Stomach (tissue), 8 donors: ENCODE measurements at regions not wholly inside any gene's neighbourhood (a gene's known extent, or its start where the extent isn't known, plus 50 kb on each side); places are given as distances from the start of the nearest gene placed in this dataset.

Experiments
- DNase-seq, 2 donors: peaks; one replicate each; pipeline versions ENCODE4 v3.0.0 to v3.0.0-alpha.2; 2013 to 2019
- H3K27ac ChIP-seq, 5 donors: fragments of 200-600 bp in 4 of 5; sonication (generic) in 4 of 5; one replicate each; pipeline ENCODE4 v1.5.1; 2013 to 2019; ENCODE audit warnings: mild to moderate bottlenecking in 1 of 5, moderate library complexity in 1 of 5
- H3K27me3 ChIP-seq, 3 donors: fragments of 200-600 bp; sonication (generic); one replicate each; pipeline ENCODE4 v1.5.1; 2017 to 2019; ENCODE audit warnings: mixed run types in 1 of 3
- H3K36me3 ChIP-seq, 4 donors: fragments of 200-600 bp; sonication (generic); 1 replicate in 3 of 4; 2 replicates in 1 of 4; pipeline ENCODE4 v1.5.1; 2016 to 2019
- H3K4me1 ChIP-seq, 4 donors: fragments of 200-600 bp; sonication (generic); one replicate each; pipeline ENCODE4 v1.5.1; 2016 to 2019
- H3K4me3 ChIP-seq, 4 donors: fragments of 200-600 bp; sonication (generic) in 3 of 4; one replicate each; pipeline ENCODE4 v1.5.1; 2016 to 2019; ENCODE audit warnings: mild to moderate bottlenecking in 1 of 4
- H3K9me3 ChIP-seq, 4 donors: fragments of 200-600 bp; sonication (generic); one replicate each; pipeline ENCODE4 v1.5.1; 2016 to 2019
- CTCF ChIP-seq, 7 experiments: fragments of 450-650 bp in 4 of 7; fragments of 200-600 bp in 3 of 7; sonication (generic) in 3 of 7; IDR thresholded peaks; one replicate each; pipeline ENCODE4 v1.5.1; 2016 to 2019; ENCODE audit warnings: antibody characterized with exemption in 7 of 7, control low read depth in 2 of 7, mild to moderate bottlenecking in 1 of 7
- EP300 ChIP-seq: sonication (generic); formaldehyde crosslinking; IDR thresholded peaks from one replicate; pipeline ENCODE4 v1.6.1; 2017; ENCODE audit warnings: antibody characterized with exemption
- POLR2A ChIP-seq, 4 donors: fragments of 450-650 bp; IDR thresholded peaks; one replicate each; pipeline ENCODE4 v1.6.1; 2016; ENCODE audit warnings: antibody characterized with exemption in 4 of 4, control low read depth in 2 of 4, mild to moderate bottlenecking in 1 of 4, moderate library complexity in 1 of 4
- POLR2AphosphoS5 ChIP-seq, 3 donors: sonication (generic); formaldehyde crosslinking; IDR thresholded peaks; one replicate each; pipeline ENCODE4 v1.6.1; 2016; ENCODE audit warnings: antibody characterized with exemption in 3 of 3
- WGBS, 5 donors: extraction: QIAGEN DNeasy Blood & Tissue Kit in 3 of 5; methylation state at CpG; one replicate each; pipeline versions ENCODE4 v1.1.5 to v1.1.7; 2013 to 2018; 5-methylcytosine and 5-hydroxymethylcytosine counted together
- intact Hi-C: fragments of 100-400 bp; cut with DNase I; formaldehyde crosslinking; loops from one replicate; pipeline ENCODE4 v1.15.1; 2023; ENCODE audit warnings: low total_unique reads
- donor health status: healthy with polysubstance abuse.
- donor health status: Bipolar disorder and iron deficiency.
- donor health status: healthy.

- H3K27me3 ChIP-seq, result no peaks in the 10 kb centered on the region
- H3K36me3 ChIP-seq, result no peaks in the 10 kb centered on the region
- H3K4me3 ChIP-seq, result no peak overlapping the region
- intact Hi-C loops, result no loop called here
- DNase-seq, result no peak
- WGBS, 5 donors, result 75 to 84% (median 83%) methylated on average over 6 of the region's 6 CpGs
- H3K4me1 ChIP-seq, result no peaks in the 10 kb centered on the region
- TF ChIP-seq POLR2A (IDR thresholded peaks at IDR 0.05) (no peak), EP300 (no peak), POLR2AphosphoS5 (IDR thresholded peaks at IDR 0.05) (no peak), CTCF (IDR thresholded peaks at IDR 0.05) (no peak)
- H3K9me3 ChIP-seq, result no peaks in the 10 kb centered on the region
- no peak overlapping the region for H3K27ac ChIP-seq
Observed at GRCh38 chr7:145289384-145289783, 453.5 kb upstream of the TPK1 start.

GRCh38 chr7:145276118-145276517 is 440.3 kb upstream of the TPK1 start:
- intact Hi-C loops, result no loop called here
- Histone ChIP-seq H3K4me1 (no peaks in the 10 kb centered on the region), H3K4me3 (no peak overlapping the region), H3K27ac (no peak overlapping the region), H3K27me3 (no peaks in the 10 kb centered on the region), H3K9me3 (peaks cover 0 to 37% (median 13%) of the 10 kb centered on the region in 4 donors), H3K36me3 (no peaks in the 10 kb centered on the region)
- DNase-seq, result no peak
- TF ChIP-seq POLR2AphosphoS5 (IDR thresholded peaks at IDR 0.05) (no peak), CTCF (IDR thresholded peaks at IDR 0.05) (no peak), POLR2A (IDR thresholded peaks at IDR 0.05) (no peak)

GRCh38 chr7:145269418-145270161 is 433.7 kb upstream of the TPK1 start:
- no peak overlapping the region for H3K27ac ChIP-seq
- no peak for DNase-seq
- H3K4me1 ChIP-seq, result no peaks in the 10 kb centered on the region
- intact Hi-C loops, result no loop called here
- H3K36me3 ChIP-seq, result no peaks in the 10 kb centered on the region
- peaks cover 0 to 25% (median 5%) of the 10 kb centered on the region in 4 donors for H3K9me3 ChIP-seq
- no peaks in the 10 kb centered on the region for H3K27me3 ChIP-seq
- TF ChIP-seq EP300, result no peak
- no peak for TF ChIP-seq POLR2AphosphoS5 (IDR thresholded peaks at IDR 0.05)
- TF ChIP-seq POLR2A (IDR thresholded peaks at IDR 0.05), result no peak
- TF ChIP-seq CTCF (IDR thresholded peaks at IDR 0.05), result no peak
- H3K4me3 ChIP-seq, result no peak overlapping the region
- WGBS, 5 donors, result 88 to 93% (median 88%) methylated on average over 21 to 28 of the region's 28 CpGs

- H3K4me3 ChIP-seq, result no peak overlapping the region
- intact Hi-C loops, result no loop called here
- H3K9me3 ChIP-seq, result peaks cover 0 to 14% (median 7%) of the 10 kb centered on the region in 4 donors
- TF ChIP-seq POLR2A (IDR thresholded peaks at IDR 0.05) (no peak), CTCF (IDR thresholded peaks at IDR 0.05) (no peak), POLR2AphosphoS5 (IDR thresholded peaks at IDR 0.05) (no peak), EP300 (no peak)
- DNase-seq, result no peak
- H3K4me1 ChIP-seq, result no peaks in the 10 kb centered on the region
- no peaks in the 10 kb centered on the region for H3K36me3 ChIP-seq
- H3K27ac ChIP-seq, result no peak overlapping the region
- H3K27me3 ChIP-seq, result no peaks in the 10 kb centered on the region
- WGBS, 5 donors, result 67 to 76% (median 71%) methylated on average over 4 of the region's 4 CpGs
Observed at GRCh38 chr7:145265180-145265579, 429.3 kb upstream of the TPK1 start.
